Liver (tissue), 8 donors: ENCODE measurements at regions not wholly inside any gene's neighbourhood (a gene's known extent, or its start where the extent isn't known, plus 50 kb on each side); places are given as distances from the start of the nearest gene placed in this dataset.

ENCODE experiments used
- DNase-seq: peaks from one replicate; pipeline ENCODE4 v3.0.0-alpha.2; 2017; ENCODE audit warnings: low spot score
- H3K27ac ChIP-seq, 2 donors: one replicate each; pipeline ENCODE4 v1.7.0; 2013; ENCODE audit warnings: inconsistent platforms in 2 of 2, low read length in 2 of 2, control low read depth in 1 of 2, low read depth in 1 of 2, mild to moderate bottlenecking in 1 of 2
- H3K27me3 ChIP-seq, 4 donors: one replicate each; pipeline versions ENCODE4 v1.6.1 to v1.7.0; 2013; ENCODE audit warnings: low read length in 3 of 4, inconsistent platforms in 1 of 4, mild to moderate bottlenecking in 1 of 4, moderate library complexity in 1 of 4; ENCODE audit not compliant: control insufficient read depth in 4 of 4, insufficient read depth in 4 of 4
- H3K36me3 ChIP-seq, 4 donors: one replicate each; pipeline versions ENCODE4 v1.6.1 to v1.7.0; 2013; ENCODE audit warnings: low read length in 3 of 4, mild to moderate bottlenecking in 3 of 4, low read depth in 1 of 4, moderate library complexity in 1 of 4; ENCODE audit not compliant: control insufficient read depth in 4 of 4, insufficient read depth in 3 of 4
- H3K4me1 ChIP-seq, 4 donors: one replicate each; pipeline versions ENCODE4 v1.6.1 to v1.7.0; 2013; ENCODE audit warnings: low read length in 3 of 4, mild to moderate bottlenecking in 3 of 4, moderate library complexity in 1 of 4; ENCODE audit not compliant: control insufficient read depth in 4 of 4, insufficient read depth in 4 of 4
- H3K4me3 ChIP-seq, 3 donors: one replicate each; pipeline versions ENCODE4 v1.6.1 to v1.7.0; 2013; ENCODE audit warnings: low read length in 3 of 3, control low read depth in 1 of 3, low read depth in 1 of 3, mild to moderate bottlenecking in 1 of 3
- H3K9ac ChIP-seq, 2 donors: one replicate each; pipeline ENCODE4 v1.7.0; 2013; ENCODE audit warnings: low read length in 2 of 2, mild to moderate bottlenecking in 2 of 2, moderate library complexity in 2 of 2, control low read depth in 1 of 2, low read depth in 1 of 2
- H3K9me3 ChIP-seq, 4 donors: one replicate each; pipeline versions ENCODE4 v1.6.1 to v1.7.0; 2013; ENCODE audit warnings: low read length in 3 of 4; ENCODE audit not compliant: control insufficient read depth in 4 of 4
- FOXA1 ChIP-seq: IDR thresholded peaks from 2 replicates; pipeline ENCODE4 v1.6.1; 2016; ENCODE audit warnings: antibody characterized with exemption
- FOXA2 ChIP-seq: IDR thresholded peaks from 2 replicates; pipeline ENCODE4 v1.6.1; 2016; ENCODE audit warnings: antibody characterized with exemption
- GABPA ChIP-seq, 2 donors: IDR thresholded peaks in 1 of 2; conservative IDR thresholded peaks in 1 of 2; 2 replicates each; pipeline ENCODE4 v1.6.1; 2016; ENCODE audit warnings: antibody characterized with exemption in 2 of 2, mild to moderate bottlenecking in 1 of 2, moderate library complexity in 1 of 2
- HNF4A ChIP-seq, 2 donors: conservative IDR thresholded peaks; 2 replicates each; pipeline ENCODE4 v1.6.1; 2016; ENCODE audit warnings: antibody characterized with exemption in 2 of 2, mild to moderate bottlenecking in 2 of 2
- HNF4G ChIP-seq: IDR thresholded peaks from 2 replicates; pipeline ENCODE4 v1.6.1; 2016; ENCODE audit warnings: antibody characterized with exemption
- MAX ChIP-seq: IDR thresholded peaks from 2 replicates; pipeline ENCODE4 v1.6.1; 2016; ENCODE audit warnings: antibody characterized with exemption
- NR2F2 ChIP-seq: IDR thresholded peaks from 2 replicates; pipeline ENCODE4 v1.6.1; 2016; ENCODE audit warnings: antibody characterized with exemption
- RAD21 ChIP-seq, 2 donors: IDR thresholded peaks; 2 replicates each; pipeline ENCODE4 v1.6.1; 2016; ENCODE audit warnings: antibody characterized with exemption in 2 of 2, mild to moderate bottlenecking in 2 of 2
- RXRA ChIP-seq, 2 donors: IDR thresholded peaks; 2 replicates each; pipeline ENCODE4 v1.6.1; 2017 to 2018; ENCODE audit warnings: antibody characterized with exemption in 2 of 2, mild to moderate bottlenecking in 1 of 2
- SP1 ChIP-seq: IDR thresholded peaks from 2 replicates; pipeline ENCODE4 v1.6.1; 2018; ENCODE audit warnings: antibody characterized with exemption, mild to moderate bottlenecking
- TAF1 ChIP-seq: conservative IDR thresholded peaks from 2 replicates; pipeline ENCODE4 v1.6.1; 2016; ENCODE audit warnings: antibody characterized with exemption, mild to moderate bottlenecking
- YY1 ChIP-seq: IDR thresholded peaks from 2 replicates; pipeline ENCODE4 v1.6.1; 2016; ENCODE audit warnings: antibody characterized with exemption, mild to moderate bottlenecking
- ZBTB33 ChIP-seq: IDR thresholded peaks from 2 replicates; pipeline ENCODE4 v1.6.1; 2016; ENCODE audit warnings: antibody characterized with exemption
- WGBS: extraction: QIAGEN DNeasy Blood & Tissue Kit; methylation state at CpG from one replicate; pipeline ENCODE4 v1.1.7; 2013; 5-methylcytosine and 5-hydroxymethylcytosine counted together
- TF ChIP-seq, protein P1 (sequence below): IDR thresholded peaks from 2 replicates; pipeline ENCODE4 v1.6.1; 2016; ENCODE audit warnings: antibody characterized with exemption, mild to moderate bottlenecking
- TF ChIP-seq, protein P2 (sequence below): IDR thresholded peaks from 2 replicates; pipeline ENCODE4 v1.6.1; 2016; ENCODE audit warnings: antibody characterized with exemption
- TF ChIP-seq, protein P3 (sequence below): fragments of 150-350 bp; IDR thresholded peaks from 2 replicates; pipeline ENCODE4 v1.5.1; 2017; ENCODE audit warnings: improper control_type of control experiment, low read depth, low read length; ENCODE audit not compliant: missing input control
- donor health status: healthy.
- donor health status: healthy.
- donor health status: healthy.
- donor health status: healthy.
- donor health status: healthy.

DNA sequence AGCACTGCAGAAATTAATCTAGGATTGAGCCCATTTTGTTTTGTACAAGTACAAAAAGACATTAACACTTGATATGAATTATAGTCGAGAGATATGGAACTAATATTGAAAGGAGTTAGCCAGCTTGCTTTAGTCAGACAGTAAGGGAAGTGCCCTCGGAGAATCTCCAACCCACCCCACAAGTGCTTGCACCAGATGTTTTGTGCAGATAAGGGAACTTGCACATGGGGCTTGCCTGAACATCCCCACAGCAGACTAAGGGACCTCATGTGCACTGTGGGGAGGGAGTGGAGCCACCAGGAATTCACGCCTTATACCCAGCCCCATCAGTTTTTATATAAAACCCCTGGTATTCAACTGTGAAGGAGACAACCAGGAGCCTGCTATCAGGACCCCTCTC, 122.3 kb downstream of the EFHB start:
- 54% methylated on average over 3 of the region's 3 CpGs for WGBS
- Histone ChIP-seq H3K36me3 (no peaks in the 10 kb centered on the region), H3K27me3 (peaks cover 0 to 3% (median 0%) of the 10 kb centered on the region in 4 donors), H3K4me1 (no peaks in the 10 kb centered on the region), H3K27ac (no peak overlapping the region), H3K4me3 (no peak overlapping the region), H3K9ac (no peak overlapping the region), H3K9me3 (peaks cover 0 to 1% (median 0%) of the 10 kb centered on the region in 4 donors)
- TF ChIP-seq, protein P1, sequence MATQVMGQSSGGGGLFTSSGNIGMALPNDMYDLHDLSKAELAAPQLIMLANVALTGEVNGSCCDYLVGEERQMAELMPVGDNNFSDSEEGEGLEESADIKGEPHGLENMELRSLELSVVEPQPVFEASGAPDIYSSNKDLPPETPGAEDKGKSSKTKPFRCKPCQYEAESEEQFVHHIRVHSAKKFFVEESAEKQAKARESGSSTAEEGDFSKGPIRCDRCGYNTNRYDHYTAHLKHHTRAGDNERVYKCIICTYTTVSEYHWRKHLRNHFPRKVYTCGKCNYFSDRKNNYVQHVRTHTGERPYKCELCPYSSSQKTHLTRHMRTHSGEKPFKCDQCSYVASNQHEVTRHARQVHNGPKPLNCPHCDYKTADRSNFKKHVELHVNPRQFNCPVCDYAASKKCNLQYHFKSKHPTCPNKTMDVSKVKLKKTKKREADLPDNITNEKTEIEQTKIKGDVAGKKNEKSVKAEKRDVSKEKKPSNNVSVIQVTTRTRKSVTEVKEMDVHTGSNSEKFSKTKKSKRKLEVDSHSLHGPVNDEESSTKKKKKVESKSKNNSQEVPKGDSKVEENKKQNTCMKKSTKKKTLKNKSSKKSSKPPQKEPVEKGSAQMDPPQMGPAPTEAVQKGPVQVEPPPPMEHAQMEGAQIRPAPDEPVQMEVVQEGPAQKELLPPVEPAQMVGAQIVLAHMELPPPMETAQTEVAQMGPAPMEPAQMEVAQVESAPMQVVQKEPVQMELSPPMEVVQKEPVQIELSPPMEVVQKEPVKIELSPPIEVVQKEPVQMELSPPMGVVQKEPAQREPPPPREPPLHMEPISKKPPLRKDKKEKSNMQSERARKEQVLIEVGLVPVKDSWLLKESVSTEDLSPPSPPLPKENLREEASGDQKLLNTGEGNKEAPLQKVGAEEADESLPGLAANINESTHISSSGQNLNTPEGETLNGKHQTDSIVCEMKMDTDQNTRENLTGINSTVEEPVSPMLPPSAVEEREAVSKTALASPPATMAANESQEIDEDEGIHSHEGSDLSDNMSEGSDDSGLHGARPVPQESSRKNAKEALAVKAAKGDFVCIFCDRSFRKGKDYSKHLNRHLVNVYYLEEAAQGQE = no peak
- no peak for TF ChIP-seq MAX
- TF ChIP-seq, protein P2, sequence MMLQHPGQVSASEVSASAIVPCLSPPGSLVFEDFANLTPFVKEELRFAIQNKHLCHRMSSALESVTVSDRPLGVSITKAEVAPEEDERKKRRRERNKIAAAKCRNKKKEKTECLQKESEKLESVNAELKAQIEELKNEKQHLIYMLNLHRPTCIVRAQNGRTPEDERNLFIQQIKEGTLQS = no peak
- no peak for TF ChIP-seq RXRA (IDR thresholded peaks at IDR 0.05)
- no peak for TF ChIP-seq SP1
- TF ChIP-seq YY1 = no peak
- TF ChIP-seq, protein P3, sequence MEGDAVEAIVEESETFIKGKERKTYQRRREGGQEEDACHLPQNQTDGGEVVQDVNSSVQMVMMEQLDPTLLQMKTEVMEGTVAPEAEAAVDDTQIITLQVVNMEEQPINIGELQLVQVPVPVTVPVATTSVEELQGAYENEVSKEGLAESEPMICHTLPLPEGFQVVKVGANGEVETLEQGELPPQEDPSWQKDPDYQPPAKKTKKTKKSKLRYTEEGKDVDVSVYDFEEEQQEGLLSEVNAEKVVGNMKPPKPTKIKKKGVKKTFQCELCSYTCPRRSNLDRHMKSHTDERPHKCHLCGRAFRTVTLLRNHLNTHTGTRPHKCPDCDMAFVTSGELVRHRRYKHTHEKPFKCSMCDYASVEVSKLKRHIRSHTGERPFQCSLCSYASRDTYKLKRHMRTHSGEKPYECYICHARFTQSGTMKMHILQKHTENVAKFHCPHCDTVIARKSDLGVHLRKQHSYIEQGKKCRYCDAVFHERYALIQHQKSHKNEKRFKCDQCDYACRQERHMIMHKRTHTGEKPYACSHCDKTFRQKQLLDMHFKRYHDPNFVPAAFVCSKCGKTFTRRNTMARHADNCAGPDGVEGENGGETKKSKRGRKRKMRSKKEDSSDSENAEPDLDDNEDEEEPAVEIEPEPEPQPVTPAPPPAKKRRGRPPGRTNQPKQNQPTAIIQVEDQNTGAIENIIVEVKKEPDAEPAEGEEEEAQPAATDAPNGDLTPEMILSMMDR = no peak
- DNase-seq = peak; percentile 63

DNA sequence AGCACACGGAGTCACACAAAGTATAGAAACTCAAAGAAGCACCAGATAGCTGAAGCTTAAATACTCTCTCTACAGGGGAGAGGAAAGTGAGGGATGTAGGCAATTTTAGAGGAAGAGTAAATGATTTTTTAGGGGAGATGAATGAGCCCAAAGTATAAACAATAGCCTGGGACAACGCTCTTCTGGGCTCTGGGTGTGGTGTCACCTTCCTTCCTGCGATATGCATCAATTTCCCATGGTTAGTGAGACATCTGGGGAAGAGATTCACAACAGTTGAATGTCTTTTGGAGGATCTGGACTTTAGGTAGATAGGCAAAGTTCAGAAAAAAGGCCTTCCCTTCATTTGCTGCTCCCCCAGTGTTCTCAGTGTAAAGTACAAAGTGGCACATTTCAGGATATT, 125.2 kb downstream of the EFHB start:
- no peak for DNase-seq
- no peak overlapping the region for H3K27ac ChIP-seq
- no peaks in the 10 kb centered on the region for H3K4me1 ChIP-seq
- TF ChIP-seq MAX (no peak), YY1 (no peak), FOXA2 (no peak), RAD21 (IDR thresholded peaks at IDR 0.05) (no peak), SP1 (no peak), TAF1 (no peak)
- no peak overlapping the region for H3K9ac ChIP-seq
- H3K4me3 ChIP-seq = no peak overlapping the region
- WGBS = 64% methylated on average over 3 of the region's 3 CpGs
- H3K27me3 ChIP-seq = peaks cover 0 to 3% (median 0%) of the 10 kb centered on the region in 4 donors
- no peaks in the 10 kb centered on the region for H3K36me3 ChIP-seq
- peaks cover 0 to 6% (median 1%) of the 10 kb centered on the region in 4 donors for H3K9me3 ChIP-seq

DNA sequence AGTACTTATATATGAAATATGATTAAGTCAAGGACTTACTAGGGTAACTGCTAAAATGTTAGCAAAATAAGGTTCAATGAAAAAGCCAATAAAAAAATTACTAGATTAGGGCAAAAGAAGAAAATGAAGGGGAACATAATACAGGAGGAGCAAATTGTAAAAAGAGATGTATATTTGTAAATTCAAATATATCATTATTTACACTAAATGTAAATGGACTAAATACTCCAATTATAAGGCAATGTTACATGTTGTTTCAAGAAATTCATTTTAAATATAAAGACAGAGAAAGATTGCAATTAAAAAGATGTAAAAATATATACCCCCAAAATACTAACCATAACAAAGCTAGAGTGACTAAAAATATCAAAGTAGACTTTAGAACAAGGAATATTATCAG, 134.1 kb downstream of the EFHB start:
- peaks cover 5 to 13% (median 8%) of the 10 kb centered on the region in 4 donors for H3K9me3 ChIP-seq
- DNase-seq = no peak
- H3K27ac ChIP-seq = no peak overlapping the region
- H3K27me3 ChIP-seq = no peaks in the 10 kb centered on the region
- no peak overlapping the region for H3K4me3 ChIP-seq
- H3K36me3 ChIP-seq = no peaks in the 10 kb centered on the region
- H3K4me1 ChIP-seq = no peaks in the 10 kb centered on the region
- H3K9ac ChIP-seq = no peak overlapping the region
- no peak for TF ChIP-seq HNF4A (conservative IDR thresholded peaks at IDR 0.05)
- TF ChIP-seq TAF1 = no peak
- TF ChIP-seq, protein P3 = no peak
- no peak for TF ChIP-seq GABPA (IDR thresholded peaks at IDR 0.05 in 1 of 2, conservative IDR thresholded peaks at IDR 0.05 in 1 of 2)
- no peak for TF ChIP-seq FOXA1
- no peak for TF ChIP-seq NR2F2
- TF ChIP-seq MAX = no peak
- no peak for TF ChIP-seq YY1
- no peak for TF ChIP-seq ZBTB33
- TF ChIP-seq HNF4G = no peak
- TF ChIP-seq FOXA2 = no peak
- no peak for TF ChIP-seq RXRA (IDR thresholded peaks at IDR 0.05)
- no peak for TF ChIP-seq RAD21 (IDR thresholded peaks at IDR 0.05)
- TF ChIP-seq, protein P2 = no peak
